GM23338 (cell line): ENCODE measurements at regions not wholly inside any gene's neighbourhood (a gene's known extent, or its start where the extent isn't known, plus 50 kb on each side); places are given as distances from the start of the nearest gene placed in this dataset.

ENCODE experiments used
- ATAC-seq: fragments of 200-7000 bp; cut with Tn5 transposase; 3 replicates; pipeline ENCODE4 v1.9.1; 2020
- DNase-seq: peaks from one replicate; pipeline ENCODE4 v3.0.0-alpha.2; 2015; ENCODE audit warnings: low spot score
- H2AFZ ChIP-seq: fragments of 200-600 bp; sonication (generic); 2 replicates; pipeline ENCODE4 v1.8.0; 2016; ENCODE audit warnings: antibody characterized with exemption, mild to moderate bottlenecking, moderate library complexity
- H3F3A ChIP-seq: fragments of 200-600 bp; sonication (generic); replicated peaks from 2 replicates; pipeline ENCODE4 v1.8.0; 2017; ENCODE audit warnings: antibody characterized with exemption, mixed run types, low read depth
- H3K27ac ChIP-seq: fragments of 200-600 bp; sonication (generic); 2 replicates; pipeline ENCODE4 v1.6.1; 2016; ENCODE audit warnings: low read depth
- H3K27me3 ChIP-seq: fragments of 200-600 bp; sonication (generic); 2 replicates; pipeline ENCODE4 v1.8.0; 2016; ENCODE audit warnings: mild to moderate bottlenecking, mixed run types, moderate library complexity; ENCODE audit not compliant: insufficient read depth
- H3K36me3 ChIP-seq: fragments of 200-600 bp; sonication (generic); 2 replicates; pipeline ENCODE4 v1.8.0; 2016; ENCODE audit warnings: mild to moderate bottlenecking; ENCODE audit not compliant: insufficient read depth
- H3K4me1 ChIP-seq: fragments of 200-600 bp; sonication (generic); 2 replicates; pipeline ENCODE4 v1.8.0; 2016; ENCODE audit warnings: mild to moderate bottlenecking, moderate library complexity; ENCODE audit not compliant: insufficient read depth
- H3K4me2 ChIP-seq: fragments of 200-600 bp; sonication (generic); 2 replicates; pipeline ENCODE4 v1.7.1; 2017; ENCODE audit warnings: mixed run types
- H3K4me3 ChIP-seq: fragments of 200-600 bp; sonication (generic); 2 replicates; pipeline ENCODE4 v1.6.1; 2016; ENCODE audit warnings: mixed run types
- H3K79me2 ChIP-seq: fragments of 200-600 bp; sonication (generic); replicated peaks from 2 replicates; pipeline ENCODE4 v1.8.0; 2017; ENCODE audit warnings: mild to moderate bottlenecking; ENCODE audit not compliant: insufficient read depth
- H3K9me2 ChIP-seq: fragments of 200-600 bp; sonication (generic); 2 replicates; pipeline ENCODE4 v1.8.0; 2017; ENCODE audit not compliant: insufficient read depth
- H4K20me1 ChIP-seq: fragments of 200-600 bp; sonication (generic); replicated peaks from 2 replicates; pipeline ENCODE4 v1.8.0; 2017; ENCODE audit warnings: mild to moderate bottlenecking; ENCODE audit not compliant: insufficient read depth
- H3K27ac Mint-ChIP-seq: 2 replicates; pipeline ENCODE4 v1.8.0; 2020; ENCODE audit warnings: inconsistent platforms, mild to moderate bottlenecking, moderate library complexity, mixed read lengths
- H3K27me3 Mint-ChIP-seq: 3 replicates; pipeline ENCODE4 v1.8.0; 2022; ENCODE audit warnings: low read depth, mild to moderate bottlenecking, moderate library complexity, mixed read lengths, inconsistent platforms; ENCODE audit not compliant: insufficient read depth, poor library complexity
- H3K36me3 Mint-ChIP-seq: 3 replicates; pipeline ENCODE4 v1.8.0; 2021; ENCODE audit warnings: low read depth, mild to moderate bottlenecking, inconsistent platforms, moderate library complexity, mixed read lengths
- H3K4me1 Mint-ChIP-seq: 3 replicates; pipeline ENCODE4 v1.8.0; 2020; ENCODE audit warnings: mild to moderate bottlenecking, inconsistent platforms, mixed read lengths
- H3K4me3 Mint-ChIP-seq: 3 replicates; pipeline ENCODE4 v1.8.0; 2021; ENCODE audit warnings: moderate library complexity, mild to moderate bottlenecking, inconsistent platforms, mixed read lengths
- H3K9me3 Mint-ChIP-seq: 3 replicates; pipeline ENCODE4 v1.8.0; 2020; ENCODE audit warnings: moderate library complexity, mild to moderate bottlenecking, inconsistent platforms, mixed read lengths
- CREB1 ChIP-seq: fragments of 250-450 bp; sonication (Bioruptor Pico); IDR thresholded peaks from 2 replicates; pipeline ENCODE4 v1.5.0; 2020; ENCODE audit warnings: low read depth, mild to moderate bottlenecking, moderate library complexity
- CTCF ChIP-seq, 2 experiments: fragments of 200-600 bp in 1 of 2; sonication (generic) in 1 of 2; conservative IDR thresholded peaks; 2 replicates each; pipeline versions ENCODE4 v1.5.1 to v1.6.1; 2016 to 2017; ENCODE audit warnings: antibody characterized with exemption in 2 of 2, low read depth in 2 of 2, mild to moderate bottlenecking in 2 of 2, moderate library complexity in 1 of 2
- ETS1 ChIP-seq: IDR thresholded peaks from 2 replicates; pipeline ENCODE4 v1.6.1; 2016; ENCODE audit warnings: antibody characterized with exemption
- EZH2phosphoT487 ChIP-seq: fragments of 200-600 bp; sonication (generic); IDR thresholded peaks from one replicate; pipeline ENCODE4 v1.8.1; 2018; ENCODE audit warnings: antibody characterized with exemption; ENCODE audit not compliant: unreplicated experiment
- JUNB ChIP-seq: IDR thresholded peaks from one replicate; pipeline ENCODE4 v1.6.1; 2016; ENCODE audit warnings: antibody characterized with exemption; ENCODE audit not compliant: unreplicated experiment
- POLR2AphosphoS5 ChIP-seq: IDR thresholded peaks from 2 replicates; pipeline ENCODE4 v1.6.1; 2016; ENCODE audit warnings: antibody characterized with exemption, low read depth
- REST ChIP-seq: IDR thresholded peaks from one replicate; pipeline ENCODE4 v1.6.1; 2018; ENCODE audit warnings: antibody characterized with exemption; ENCODE audit not compliant: unreplicated experiment
- STAT1 ChIP-seq: IDR thresholded peaks from one replicate; pipeline ENCODE4 v1.6.1; 2016; ENCODE audit warnings: antibody characterized with exemption; ENCODE audit not compliant: unreplicated experiment
- ZNF331 ChIP-seq: fragments of 250-450 bp; sonication (Bioruptor Pico); IDR thresholded peaks from 2 replicates; pipeline ENCODE4 v1.5.0; 2020; ENCODE audit warnings: low read depth, mild to moderate bottlenecking, moderate library complexity
- ZNF462 ChIP-seq: fragments of 250-450 bp; sonication (Bioruptor Pico); IDR thresholded peaks from 2 replicates; pipeline ENCODE4 v1.5.0; 2020; ENCODE audit warnings: mild to moderate bottlenecking, moderate library complexity

GRCh38 chr12:65619018-65619417, 205.3 kb upstream of the HMGA2 start:
- H3K4me1 ChIP-seq = no peaks in the 10 kb centered on the region
- no peaks in the 10 kb centered on the region for H3F3A ChIP-seq
- H4K20me1 ChIP-seq = no peaks in the 10 kb centered on the region
- no peak overlapping the region for H3K4me2 ChIP-seq
- peaks cover 2% of the 10 kb centered on the region for H3K27me3 Mint-ChIP-seq
- H3K9me3 Mint-ChIP-seq = no peaks in the 10 kb centered on the region
- H3K27me3 ChIP-seq = no peaks in the 10 kb centered on the region
- no peak for DNase-seq
- H3K27ac Mint-ChIP-seq = no peak overlapping the region
- H3K4me3 ChIP-seq = no peak overlapping the region
- peak overlapping the region; percentile 44; the same call in 1 of the 2 replicates for H2AFZ ChIP-seq
- TF ChIP-seq EZH2phosphoT487 (no peak), POLR2AphosphoS5 (no peak), ETS1 (no peak)
- no peaks in the 10 kb centered on the region for H3K79me2 ChIP-seq
- H3K4me1 Mint-ChIP-seq = peaks cover 5% of the 10 kb centered on the region
- no peak overlapping the region for H3K27ac ChIP-seq
- H3K36me3 Mint-ChIP-seq = no peaks in the 10 kb centered on the region
- no peak for ATAC-seq
- no peaks in the 10 kb centered on the region for H3K36me3 ChIP-seq
- H3K9me2 ChIP-seq = peaks cover 3% of the 10 kb centered on the region; the same call in 1 of the 2 replicates
- H3K4me3 Mint-ChIP-seq = no peak overlapping the region

GRCh38 chr12:65620046-65620445, 204.2 kb upstream of the HMGA2 start:
- no peaks in the 10 kb centered on the region for H3K9me3 Mint-ChIP-seq
- H3K4me3 ChIP-seq = no peak overlapping the region
- H3K27me3 Mint-ChIP-seq = no peaks in the 10 kb centered on the region
- ATAC-seq (no peak), DNase-seq (no peak)
- no peak overlapping the region for H3K4me2 ChIP-seq
- no peaks in the 10 kb centered on the region for H3F3A ChIP-seq
- no peak overlapping the region; the same call in 1 of the 2 replicates for H2AFZ ChIP-seq
- no peaks in the 10 kb centered on the region for H3K36me3 Mint-ChIP-seq
- H3K4me1 Mint-ChIP-seq = peaks cover 5% of the 10 kb centered on the region
- H3K4me3 Mint-ChIP-seq = no peak overlapping the region
- H3K4me1 ChIP-seq = no peaks in the 10 kb centered on the region
- no peak overlapping the region for H3K27ac Mint-ChIP-seq
- peaks cover 3% of the 10 kb centered on the region; the same call in 1 of the 2 replicates for H3K9me2 ChIP-seq
- no peaks in the 10 kb centered on the region for H3K27me3 ChIP-seq
- no peaks in the 10 kb centered on the region for H4K20me1 ChIP-seq
- H3K27ac ChIP-seq = no peak overlapping the region
- H3K36me3 ChIP-seq = no peaks in the 10 kb centered on the region
- H3K79me2 ChIP-seq = no peaks in the 10 kb centered on the region
- no peak for TF ChIP-seq ZNF462 (CRISPR knock-in tag)
- TF ChIP-seq CREB1 (CRISPR knock-in tag) = no peak
- no peak for TF ChIP-seq POLR2AphosphoS5
- no peak for TF ChIP-seq ZNF331
- TF ChIP-seq CTCF (conservative IDR thresholded peaks at IDR 0.05; ENCODE audit: low read depth in 2 of 2) = no peak
- TF ChIP-seq STAT1 = no peak
- TF ChIP-seq REST = no peak
- TF ChIP-seq JUNB = no peak
